Thyroid gland (tissue), 4 donors: ENCODE measurements at regions not wholly inside any gene's neighbourhood (a gene's known extent, or its start where the extent isn't known, plus 50 kb on each side); places are given as distances from the start of the nearest gene placed in this dataset.
"Not testable (repeated sequence)": the region's sequence is repeated elsewhere in the genome, so short reads cannot be mapped to it uniquely, and the experiment has no call there.

Experiments used
- DNase-seq, 2 donors: peaks; one replicate each; pipeline ENCODE4 v3.0.0-alpha.2; 2019
- H3K27ac ChIP-seq, 3 donors: fragments of 200-600 bp; sonication (generic); 1 replicate in 2 of 3; 2 replicates in 1 of 3; pipeline ENCODE4 v1.5.1; 2016 to 2019; ENCODE audit warnings: mild to moderate bottlenecking in 1 of 3, moderate library complexity in 1 of 3
- H3K27me3 ChIP-seq: fragments of 200-600 bp; sonication (generic); one replicate; pipeline ENCODE4 v1.5.1; 2019
- H3K36me3 ChIP-seq, 2 donors: fragments of 200-600 bp; sonication (generic); one replicate each; pipeline ENCODE4 v1.5.1; 2016 to 2019
- H3K4me1 ChIP-seq, 2 donors: fragments of 200-600 bp; sonication (generic); one replicate each; pipeline ENCODE4 v1.5.1; 2017 to 2019
- H3K4me3 ChIP-seq, 3 donors: fragments of 200-600 bp; sonication (generic); replicated peaks in 1 of 3; 1 replicate in 2 of 3; 2 replicates in 1 of 3; pipeline ENCODE4 v1.5.1; 2016; ENCODE audit warnings: mild to moderate bottlenecking in 1 of 3
- H3K9me3 ChIP-seq: fragments of 200-600 bp; sonication (generic); one replicate; pipeline ENCODE4 v1.5.1; 2017
- POLR2A ChIP-seq, 2 donors: fragments of 450-650 bp; IDR thresholded peaks; one replicate each; pipeline ENCODE4 v1.6.1; 2017; ENCODE audit warnings: antibody characterized with exemption in 2 of 2, mild to moderate bottlenecking in 2 of 2, moderate library complexity in 1 of 2
- WGBS, 2 donors: methylation state at CpG; one replicate each; pipeline ENCODE4 v1.1.5; 2017; 5-methylcytosine and 5-hydroxymethylcytosine counted together
- intact Hi-C: fragments of 100-400 bp; cut with DNase I; formaldehyde crosslinking; loops from one replicate; pipeline ENCODE4 v1.15.1; 2023
- TF ChIP-seq, protein P1 (sequence below), 6 experiments: fragments of 200-600 bp in 3 of 6; fragments of 450-650 bp in 3 of 6; sonication (generic) in 3 of 6; IDR thresholded peaks; one replicate each; pipeline ENCODE4 v1.5.1; 2016 to 2019; ENCODE audit warnings: antibody characterized with exemption in 6 of 6, mild to moderate bottlenecking in 2 of 6, inconsistent platforms in 1 of 6, moderate library complexity in 1 of 6

- no peak overlapping the region for H3K4me3 ChIP-seq
- DNase-seq: no peak
- H3K4me1 ChIP-seq: no peaks in the 10 kb centered on the region
- H3K27me3 ChIP-seq: no peaks in the 10 kb centered on the region
- 76 to 84% methylated on average over 4 of the region's 4 CpGs for WGBS, 2 donors
- no peaks in the 10 kb centered on the region for H3K9me3 ChIP-seq
- TF ChIP-seq POLR2A (IDR thresholded peaks at IDR 0.05): no peak
- TF ChIP-seq, protein P1, sequence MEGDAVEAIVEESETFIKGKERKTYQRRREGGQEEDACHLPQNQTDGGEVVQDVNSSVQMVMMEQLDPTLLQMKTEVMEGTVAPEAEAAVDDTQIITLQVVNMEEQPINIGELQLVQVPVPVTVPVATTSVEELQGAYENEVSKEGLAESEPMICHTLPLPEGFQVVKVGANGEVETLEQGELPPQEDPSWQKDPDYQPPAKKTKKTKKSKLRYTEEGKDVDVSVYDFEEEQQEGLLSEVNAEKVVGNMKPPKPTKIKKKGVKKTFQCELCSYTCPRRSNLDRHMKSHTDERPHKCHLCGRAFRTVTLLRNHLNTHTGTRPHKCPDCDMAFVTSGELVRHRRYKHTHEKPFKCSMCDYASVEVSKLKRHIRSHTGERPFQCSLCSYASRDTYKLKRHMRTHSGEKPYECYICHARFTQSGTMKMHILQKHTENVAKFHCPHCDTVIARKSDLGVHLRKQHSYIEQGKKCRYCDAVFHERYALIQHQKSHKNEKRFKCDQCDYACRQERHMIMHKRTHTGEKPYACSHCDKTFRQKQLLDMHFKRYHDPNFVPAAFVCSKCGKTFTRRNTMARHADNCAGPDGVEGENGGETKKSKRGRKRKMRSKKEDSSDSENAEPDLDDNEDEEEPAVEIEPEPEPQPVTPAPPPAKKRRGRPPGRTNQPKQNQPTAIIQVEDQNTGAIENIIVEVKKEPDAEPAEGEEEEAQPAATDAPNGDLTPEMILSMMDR (IDR thresholded peaks at IDR 0.05): no peak
- intact Hi-C loops: no loop called here
- no peaks in the 10 kb centered on the region for H3K36me3 ChIP-seq
- no peak overlapping the region for H3K27ac ChIP-seq
Observed at GRCh38 chr5:136453986-136454758, 88.8 kb upstream of the TRPC7 start.

DNA sequence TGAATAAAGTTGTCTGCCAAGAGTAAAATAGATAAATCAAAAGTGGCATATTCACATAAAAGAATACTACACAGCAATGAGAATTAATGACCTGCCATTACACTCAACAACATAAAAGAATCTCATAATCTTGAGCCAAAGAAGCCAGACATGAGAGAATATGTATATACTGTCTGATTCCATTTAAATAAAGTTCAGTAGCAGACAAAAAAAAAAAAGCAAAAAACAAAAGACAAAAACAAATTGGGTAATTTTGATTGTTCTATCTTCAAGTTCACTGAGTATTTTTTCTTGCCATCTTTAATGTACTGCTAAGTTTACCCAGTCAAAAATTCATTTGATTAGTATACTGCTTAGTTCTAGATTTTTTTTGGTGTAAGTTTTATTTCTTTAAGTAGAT, 87.9 kb upstream of the TRPC7 start:
- no peak for DNase-seq
- intact Hi-C loops: no loop called here
- Histone ChIP-seq H3K27ac (no peak overlapping the region), H3K9me3 (no peaks in the 10 kb centered on the region), H3K36me3 (no peaks in the 10 kb centered on the region), H3K4me3 (no peak overlapping the region), H3K27me3 (no peaks in the 10 kb centered on the region), H3K4me1 (no peaks in the 10 kb centered on the region)
- TF ChIP-seq, protein P1 (IDR thresholded peaks at IDR 0.05): no peak
- TF ChIP-seq POLR2A (IDR thresholded peaks at IDR 0.05): no peak

GRCh38 chr5:136447576-136447975, 82.2 kb upstream of the TRPC7 start:
- H3K4me1 ChIP-seq, DNase-seq, H3K27me3 ChIP-seq, H3K9me3 ChIP-seq, H3K27ac ChIP-seq, intact Hi-C loops, H3K36me3 ChIP-seq, H3K4me3 ChIP-seq: not testable (repeated sequence)
- 70 to 72% methylated on average over 2 of the region's 2 CpGs for WGBS, 2 donors

GRCh38 chr5:136446565-136446964, 81.2 kb upstream of the TRPC7 start:
- Histone ChIP-seq H3K4me3 (no peak overlapping the region), H3K36me3 (no peaks in the 10 kb centered on the region), H3K9me3 (no peaks in the 10 kb centered on the region), H3K4me1 (no peaks in the 10 kb centered on the region), H3K27me3 (no peaks in the 10 kb centered on the region), H3K27ac (no peak overlapping the region)
- 84 to 93% methylated on average over 6 of the region's 6 CpGs for WGBS, 2 donors
- TF ChIP-seq POLR2A (IDR thresholded peaks at IDR 0.05): no peak
- TF ChIP-seq, protein P1 (IDR thresholded peaks at IDR 0.05): no peak
- no peak for DNase-seq
- intact Hi-C loops: no loop called here

GRCh38 chr5:136444099-136444498, 78.8 kb upstream of the TRPC7 start:
- H3K9me3 ChIP-seq, intact Hi-C loops: not testable (repeated sequence)
- 93 to 95% methylated on average over 5 to 12 of the region's 12 CpGs for WGBS, 2 donors

GRCh38 chr5:136439367-136439766, 74.0 kb upstream of the TRPC7 start:
- Histone ChIP-seq H3K36me3 (no peaks in the 10 kb centered on the region), H3K9me3 (no peaks in the 10 kb centered on the region), H3K4me3 (no peak overlapping the region), H3K27me3 (no peaks in the 10 kb centered on the region), H3K4me1 (no peaks in the 10 kb centered on the region), H3K27ac (no peak overlapping the region)
- intact Hi-C loops: no loop called here
- DNase-seq: no peak
- no peak for TF ChIP-seq POLR2A (IDR thresholded peaks at IDR 0.05)
- TF ChIP-seq, protein P1 (IDR thresholded peaks at IDR 0.05): no peak

More at GRCh38 chr5:136444099-136444498, 78.8 kb upstream of the TRPC7 start:
- DNase-seq, H3K36me3 ChIP-seq, H3K4me3 ChIP-seq, H3K27ac ChIP-seq, H3K4me1 ChIP-seq, H3K27me3 ChIP-seq: not testable (repeated sequence)
